ENCODE measurements at regions not wholly inside any gene's neighbourhood (a gene's known extent, or its start where the extent isn't known, plus 50 kb on each side); places are given as distances from the start of the nearest gene placed in this dataset.
A peak's percentile ranks its signal among the peaks of the same experiment; 100 is the strongest.

- DNase-seq = no peak
Measured at GRCh38 chr6:41451515-41452163, 94.5 kb upstream of the FOXP4 start.

- DNase-seq = no peak
Measured at GRCh38 chr6:41452763-41453162, 93.4 kb upstream of the FOXP4 start.

GRCh38 chr6:41453244-41453643 is 92.9 kb upstream of the FOXP4 start:
- no peak for DNase-seq

GRCh38 chr6:41454189-41454789 is 91.9 kb upstream of the FOXP4 start:
- no peak for DNase-seq

GRCh38 chr6:41455410-41455809 is 90.8 kb upstream of the FOXP4 start:
- no peak for DNase-seq

- no peak for DNase-seq
Measured at GRCh38 chr6:41455818-41456217, 90.4 kb upstream of the FOXP4 start.

- no peak for DNase-seq
Measured at GRCh38 chr6:41457303-41457670, 88.9 kb upstream of the FOXP4 start.

GRCh38 chr6:41459738-41460137 is 86.4 kb upstream of the FOXP4 start:
- DNase-seq = no peak

GRCh38 chr6:41460742-41461336 is 85.3 kb upstream of the FOXP4 start:
- DNase-seq = no peak

GRCh38 chr6:41462033-41462432 is 84.1 kb upstream of the FOXP4 start:
- DNase-seq = no peak

GRCh38 chr6:41463062-41463930 is 82.9 kb upstream of the FOXP4 start:
- DNase-seq = peak; percentile 38 to 59

GRCh38 chr6:41464019-41464418 is 82.2 kb upstream of the FOXP4 start:
- no peak for DNase-seq

GRCh38 chr6:41464481-41464880 is 81.7 kb upstream of the FOXP4 start:
- no peak for DNase-seq

- no peak for DNase-seq
Measured at GRCh38 chr6:41466437-41466990, 79.7 kb upstream of the FOXP4 start.

GRCh38 chr6:41467061-41467460 is 79.1 kb upstream of the FOXP4 start:
- DNase-seq = no peak

- DNase-seq = no peak
Measured at GRCh38 chr6:41467627-41468404, 78.4 kb upstream of the FOXP4 start.

GRCh38 chr6:41469156-41470028 is 76.8 kb upstream of the FOXP4 start:
- no peak for DNase-seq

GRCh38 chr6:41470029-41470330 is 76.2 kb upstream of the FOXP4 start:
- no peak for DNase-seq

GRCh38 chr6:41470331-41471063 is 75.7 kb upstream of the FOXP4 start:
- DNase-seq = no peak

- DNase-seq = no peak
Measured at GRCh38 chr6:41471064-41471895, 74.9 kb upstream of the FOXP4 start.

All from SHP77 (cell line).